ENCODE measurements at regions not wholly inside any gene's neighbourhood (a gene's known extent, or its start where the extent isn't known, plus 50 kb on each side); places are given as distances from the start of the nearest gene placed in this dataset.

DNA sequence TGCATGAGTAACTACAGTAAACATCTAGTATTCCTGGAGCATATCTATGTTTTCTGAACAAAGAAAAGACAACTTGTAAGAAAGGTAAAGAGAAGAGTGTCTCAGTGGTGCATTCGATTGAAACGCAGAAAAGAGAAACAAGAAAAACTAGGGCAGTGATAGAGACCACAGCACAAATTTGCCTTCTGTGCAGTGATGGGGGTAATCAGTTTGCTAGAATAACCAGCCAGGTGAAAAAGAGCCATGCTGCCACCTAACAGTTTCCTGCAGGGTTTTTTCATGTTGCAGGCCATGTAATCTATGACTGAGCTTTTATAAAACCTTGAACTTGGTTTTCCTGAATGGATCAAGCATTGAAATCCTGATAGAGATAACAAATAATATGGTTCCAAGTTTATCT lies 198.4 kb upstream of the MEF2C start:
- TF ChIP-seq, protein P1, sequence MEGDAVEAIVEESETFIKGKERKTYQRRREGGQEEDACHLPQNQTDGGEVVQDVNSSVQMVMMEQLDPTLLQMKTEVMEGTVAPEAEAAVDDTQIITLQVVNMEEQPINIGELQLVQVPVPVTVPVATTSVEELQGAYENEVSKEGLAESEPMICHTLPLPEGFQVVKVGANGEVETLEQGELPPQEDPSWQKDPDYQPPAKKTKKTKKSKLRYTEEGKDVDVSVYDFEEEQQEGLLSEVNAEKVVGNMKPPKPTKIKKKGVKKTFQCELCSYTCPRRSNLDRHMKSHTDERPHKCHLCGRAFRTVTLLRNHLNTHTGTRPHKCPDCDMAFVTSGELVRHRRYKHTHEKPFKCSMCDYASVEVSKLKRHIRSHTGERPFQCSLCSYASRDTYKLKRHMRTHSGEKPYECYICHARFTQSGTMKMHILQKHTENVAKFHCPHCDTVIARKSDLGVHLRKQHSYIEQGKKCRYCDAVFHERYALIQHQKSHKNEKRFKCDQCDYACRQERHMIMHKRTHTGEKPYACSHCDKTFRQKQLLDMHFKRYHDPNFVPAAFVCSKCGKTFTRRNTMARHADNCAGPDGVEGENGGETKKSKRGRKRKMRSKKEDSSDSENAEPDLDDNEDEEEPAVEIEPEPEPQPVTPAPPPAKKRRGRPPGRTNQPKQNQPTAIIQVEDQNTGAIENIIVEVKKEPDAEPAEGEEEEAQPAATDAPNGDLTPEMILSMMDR (IDR thresholded peaks at IDR 0.05; ENCODE audit: insufficient read depth, low read depth, low read length): no peak
- no peak for TF ChIP-seq EZH2 (IDR thresholded peaks at IDR 0.05; ENCODE audit: insufficient read depth, low read length)
